ENCODE measurements at regions not wholly inside any gene's neighbourhood (a gene's known extent, or its start where the extent isn't known, plus 50 kb on each side); places are given as distances from the start of the nearest gene placed in this dataset.
A peak's percentile ranks its signal among the peaks of the same experiment; 100 is the strongest.

- H3K27ac ChIP-seq = no peak overlapping the region
- no peaks in the 10 kb centered on the region for H3K36me3 ChIP-seq
- intact Hi-C loops (cut with DNase I) = loop anchor here in 1 of 2 donors (5.0 kb wide), 1 partner anchor 450 kb away; no protein-coding TSS in a partner anchor
- no peaks in the 10 kb centered on the region for H3K4me1 ChIP-seq
- H3K27me3 ChIP-seq = no peaks in the 10 kb centered on the region
- peak in 3 of 4 donors; percentile 29 to 59 (median 54) for ATAC-seq
- H3K9me3 ChIP-seq = no peaks in the 10 kb centered on the region
- DNase-seq = no peak
- H3K4me3 ChIP-seq = no peak overlapping the region
- TF ChIP-seq, protein P1, sequence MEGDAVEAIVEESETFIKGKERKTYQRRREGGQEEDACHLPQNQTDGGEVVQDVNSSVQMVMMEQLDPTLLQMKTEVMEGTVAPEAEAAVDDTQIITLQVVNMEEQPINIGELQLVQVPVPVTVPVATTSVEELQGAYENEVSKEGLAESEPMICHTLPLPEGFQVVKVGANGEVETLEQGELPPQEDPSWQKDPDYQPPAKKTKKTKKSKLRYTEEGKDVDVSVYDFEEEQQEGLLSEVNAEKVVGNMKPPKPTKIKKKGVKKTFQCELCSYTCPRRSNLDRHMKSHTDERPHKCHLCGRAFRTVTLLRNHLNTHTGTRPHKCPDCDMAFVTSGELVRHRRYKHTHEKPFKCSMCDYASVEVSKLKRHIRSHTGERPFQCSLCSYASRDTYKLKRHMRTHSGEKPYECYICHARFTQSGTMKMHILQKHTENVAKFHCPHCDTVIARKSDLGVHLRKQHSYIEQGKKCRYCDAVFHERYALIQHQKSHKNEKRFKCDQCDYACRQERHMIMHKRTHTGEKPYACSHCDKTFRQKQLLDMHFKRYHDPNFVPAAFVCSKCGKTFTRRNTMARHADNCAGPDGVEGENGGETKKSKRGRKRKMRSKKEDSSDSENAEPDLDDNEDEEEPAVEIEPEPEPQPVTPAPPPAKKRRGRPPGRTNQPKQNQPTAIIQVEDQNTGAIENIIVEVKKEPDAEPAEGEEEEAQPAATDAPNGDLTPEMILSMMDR (IDR thresholded peaks at IDR 0.05) = no peak
- no peak for TF ChIP-seq POLR2A (IDR thresholded peaks at IDR 0.05)
- 29% methylated on average over 7 of the region's 7 CpGs for WGBS (ENCODE audit: insufficient coverage, low coverage, low lambda C conversion rate, missing lambda C conversion rate)
Measured at GRCh38 chr5:66306844-66307315, 162.8 kb downstream of the SREK1 start.

DNA sequence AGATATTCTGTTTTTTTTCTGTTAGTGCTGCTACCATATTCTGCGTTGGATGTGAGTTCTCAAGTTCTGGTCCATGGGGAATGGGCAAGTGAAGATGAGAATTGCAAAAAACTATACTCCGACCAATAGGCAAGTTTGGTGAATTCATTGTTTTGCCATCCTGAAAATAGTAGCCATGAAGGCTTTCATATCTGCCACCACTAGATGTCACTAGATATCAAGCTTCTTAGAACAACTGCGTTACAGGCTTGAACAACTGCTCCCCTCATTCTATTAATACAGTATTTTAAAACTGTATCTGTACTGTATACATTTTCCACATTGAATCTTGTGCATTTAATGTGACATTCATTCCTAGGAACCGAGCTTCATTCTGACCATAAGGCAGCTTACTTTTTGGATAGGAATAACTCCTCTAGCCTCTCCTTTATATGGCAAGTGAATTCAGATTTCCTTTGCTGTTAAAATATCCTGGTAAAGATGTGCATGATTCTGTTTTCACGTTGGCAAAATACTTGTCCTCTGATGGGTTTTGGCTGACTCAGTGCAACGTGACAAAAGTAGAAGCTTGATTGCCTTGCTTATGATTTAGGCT is 163.6 kb downstream of the SREK1 start:
- Histone ChIP-seq H3K9me3 (no peaks in the 10 kb centered on the region), H3K4me1 (no peaks in the 10 kb centered on the region), H3K27ac (no peak overlapping the region), H3K36me3 (no peaks in the 10 kb centered on the region), H3K4me3 (no peak overlapping the region), H3K27me3 (no peaks in the 10 kb centered on the region)
- TF ChIP-seq, protein P1 (IDR thresholded peaks at IDR 0.05) = peak; percentile 75 to 88 (median 88)
- no peak for TF ChIP-seq POLR2A (IDR thresholded peaks at IDR 0.05)
- DNase-seq = no peak
- peak; percentile 85 to 91 (median 89) for ATAC-seq
- intact Hi-C loops (cut with DNase I) = loop anchor here in 1 of 2 donors (5.0 kb wide), 1 partner anchor 450 kb away; no protein-coding TSS in a partner anchor
- 5% methylated on average over 6 of the region's 6 CpGs for WGBS (ENCODE audit: insufficient coverage, low coverage, low lambda C conversion rate, missing lambda C conversion rate)

DNA sequence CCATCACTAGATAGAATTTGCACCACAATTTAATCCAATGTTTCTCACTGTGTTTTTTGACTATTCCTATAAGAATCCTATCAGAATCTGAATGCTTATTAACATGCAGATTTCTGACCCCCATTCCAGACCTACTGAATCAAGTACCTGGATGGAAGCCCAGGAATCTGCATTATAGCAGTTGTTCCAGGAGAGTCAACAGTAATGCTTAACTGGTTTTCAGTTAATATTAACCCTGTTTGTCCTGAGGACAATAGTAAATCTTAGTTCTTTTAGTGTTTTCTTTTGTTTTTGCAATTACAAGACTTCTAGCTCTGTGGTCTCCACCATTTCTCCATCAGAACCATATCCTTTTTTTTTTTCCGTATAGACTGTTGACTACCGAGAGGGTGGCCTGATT is 168.2 kb downstream of the SREK1 start:
- H3K27me3 ChIP-seq = no peaks in the 10 kb centered on the region
- DNase-seq = no peak

GRCh38 chr5:66315784-66316183 is 171.7 kb downstream of the SREK1 start:
- H3K36me3 ChIP-seq = no peaks in the 10 kb centered on the region
- TF ChIP-seq, protein P1 (IDR thresholded peaks at IDR 0.05) = no peak
- no peak for TF ChIP-seq POLR2A (IDR thresholded peaks at IDR 0.05)
- H3K4me1 ChIP-seq = no peaks in the 10 kb centered on the region
- DNase-seq = no peak
- no peak overlapping the region for H3K4me3 ChIP-seq
- no peaks in the 10 kb centered on the region for H3K27me3 ChIP-seq
- intact Hi-C loops (cut with DNase I) = no loop called here
- H3K9me3 ChIP-seq = no peaks in the 10 kb centered on the region
- H3K27ac ChIP-seq = no peak overlapping the region
- no peak for ATAC-seq

More for the DNA sequence above, 168.2 kb downstream of the SREK1 start:
- Histone ChIP-seq H3K9me3 (no peaks in the 10 kb centered on the region), H3K4me3 (no peak overlapping the region), H3K36me3 (no peaks in the 10 kb centered on the region), H3K4me1 (no peaks in the 10 kb centered on the region), H3K27ac (no peak overlapping the region)
- intact Hi-C loops (cut with DNase I) = no loop called here
- ATAC-seq = no peak
- 68% methylated on average over 2 of the region's 2 CpGs for WGBS (ENCODE audit: insufficient coverage, low coverage, low lambda C conversion rate, missing lambda C conversion rate)
- TF ChIP-seq, protein P1 (IDR thresholded peaks at IDR 0.05) = no peak
- TF ChIP-seq POLR2A (IDR thresholded peaks at IDR 0.05) = no peak
